ENCODE measurements at regions not wholly inside any gene's neighbourhood (a gene's known extent, or its start where the extent isn't known, plus 50 kb on each side); places are given as distances from the start of the nearest gene placed in this dataset.

DNA sequence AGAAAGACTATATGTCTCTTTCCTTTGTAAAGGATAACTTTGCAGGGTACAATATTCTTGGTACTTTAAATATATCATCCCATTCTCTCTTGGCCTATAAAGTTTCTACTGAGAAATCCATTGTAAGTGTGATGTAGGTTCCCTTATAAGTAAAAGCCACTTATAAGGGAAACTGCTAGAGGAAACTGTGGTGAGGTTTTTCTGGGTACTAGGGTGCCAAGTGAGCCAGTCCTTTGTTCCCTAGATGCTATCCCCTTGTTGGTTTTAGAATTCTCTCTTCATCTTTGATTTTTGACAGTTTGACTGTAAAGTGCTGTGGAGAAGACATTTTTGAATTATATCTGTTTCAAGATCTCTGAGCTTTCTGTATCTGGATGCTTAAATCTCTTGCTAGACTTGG, 108.9 kb upstream of the NEK7 start:
- intact Hi-C loops (cut with micrococcal nuclease; ENCODE audit: unreplicated experiment), result no loop called here
- Histone ChIP-seq H3K79me2 (ENCODE audit: low read depth) (no peaks in the 10 kb centered on the region), H3K9me3 (ENCODE audit: insufficient read depth, low read depth) (no peaks in the 10 kb centered on the region), H4K20me1 (ENCODE audit: insufficient read depth) (no peaks in the 10 kb centered on the region), H3F3A (ENCODE audit: insufficient read depth, low read depth) (no peaks in the 10 kb centered on the region), H3K36me3 (ENCODE audit: low read depth) (no peaks in the 10 kb centered on the region), H2AFZ (0 out of 2 replicates have a peak overlapping the region, but pooled peaks have one; percentile 35), H3K9me2 (ENCODE audit: insufficient read depth) (0 out of 2 replicates have a peak, but pooled peaks cover 4% of the 10 kb centered on the region), H3K27ac (no peak overlapping the region), H3K27me3 (ENCODE audit: insufficient read depth, low read depth) (no peaks in the 10 kb centered on the region), H3K4me2 (0 out of 2 replicates have a peak overlapping the region, but pooled peaks have one; percentile 1), H3K4me3 (no peak overlapping the region), H3K4me1 (replicated peaks; ENCODE audit: insufficient read depth) (no peaks in the 10 kb centered on the region)
- CTCF ChIA-PET, result no interaction called here
- TF ChIP-seq EZH2 (IDR thresholded peaks at IDR 0.05; ENCODE audit: low read depth), result no peak
- TF ChIP-seq, protein P1, sequence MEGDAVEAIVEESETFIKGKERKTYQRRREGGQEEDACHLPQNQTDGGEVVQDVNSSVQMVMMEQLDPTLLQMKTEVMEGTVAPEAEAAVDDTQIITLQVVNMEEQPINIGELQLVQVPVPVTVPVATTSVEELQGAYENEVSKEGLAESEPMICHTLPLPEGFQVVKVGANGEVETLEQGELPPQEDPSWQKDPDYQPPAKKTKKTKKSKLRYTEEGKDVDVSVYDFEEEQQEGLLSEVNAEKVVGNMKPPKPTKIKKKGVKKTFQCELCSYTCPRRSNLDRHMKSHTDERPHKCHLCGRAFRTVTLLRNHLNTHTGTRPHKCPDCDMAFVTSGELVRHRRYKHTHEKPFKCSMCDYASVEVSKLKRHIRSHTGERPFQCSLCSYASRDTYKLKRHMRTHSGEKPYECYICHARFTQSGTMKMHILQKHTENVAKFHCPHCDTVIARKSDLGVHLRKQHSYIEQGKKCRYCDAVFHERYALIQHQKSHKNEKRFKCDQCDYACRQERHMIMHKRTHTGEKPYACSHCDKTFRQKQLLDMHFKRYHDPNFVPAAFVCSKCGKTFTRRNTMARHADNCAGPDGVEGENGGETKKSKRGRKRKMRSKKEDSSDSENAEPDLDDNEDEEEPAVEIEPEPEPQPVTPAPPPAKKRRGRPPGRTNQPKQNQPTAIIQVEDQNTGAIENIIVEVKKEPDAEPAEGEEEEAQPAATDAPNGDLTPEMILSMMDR (conservative IDR thresholded peaks at IDR 0.05), result no peak
- no peak for DNase-seq
- no TSS peak for BruUV-seq (replicated peaks)
- POLR2A ChIA-PET (ENCODE audit: unreplicated experiment), result no interaction called here

DNA sequence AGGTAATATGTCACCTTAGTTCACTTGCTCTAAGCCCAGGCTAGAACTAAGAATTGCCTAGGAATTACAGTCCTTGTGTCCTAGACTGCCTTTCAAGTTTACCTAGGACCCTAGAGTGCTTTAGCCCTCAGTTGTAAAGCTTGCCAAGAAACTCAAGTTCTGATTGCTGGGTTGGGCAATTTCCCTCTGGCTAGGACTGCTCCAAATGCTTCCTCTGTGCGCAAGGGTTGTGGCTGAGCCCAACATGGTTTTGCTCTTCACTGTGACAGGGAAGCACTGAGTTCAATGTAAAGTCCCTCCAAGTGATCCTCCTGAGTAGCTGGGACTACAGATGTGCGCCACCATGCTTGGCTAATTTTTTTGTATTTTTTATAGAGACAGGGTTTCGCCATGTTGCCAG, 102.3 kb upstream of the NEK7 start:
- Histone ChIP-seq H4K20me1 (ENCODE audit: insufficient read depth) (no peaks in the 10 kb centered on the region), H3K9me3 (ENCODE audit: insufficient read depth, low read depth) (no peaks in the 10 kb centered on the region), H3K27me3 (ENCODE audit: insufficient read depth, low read depth) (no peaks in the 10 kb centered on the region), H3K4me1 (replicated peaks; ENCODE audit: insufficient read depth) (no peaks in the 10 kb centered on the region), H3F3A (ENCODE audit: insufficient read depth, low read depth) (no peaks in the 10 kb centered on the region), H2AFZ (no peak overlapping the region), H3K27ac (no peak overlapping the region), H3K36me3 (ENCODE audit: low read depth) (no peaks in the 10 kb centered on the region), H3K4me3 (no peak overlapping the region), H3K9me2 (ENCODE audit: insufficient read depth) (no peaks in the 10 kb centered on the region), H3K4me2 (no peak overlapping the region), H3K79me2 (ENCODE audit: low read depth) (no peaks in the 10 kb centered on the region)
- intact Hi-C loops (cut with micrococcal nuclease; ENCODE audit: unreplicated experiment), result no loop called here
- ChIA-PET CTCF (no interaction called here), POLR2A (ENCODE audit: unreplicated experiment) (no interaction called here)
- TF ChIP-seq EZH2 (IDR thresholded peaks at IDR 0.05; ENCODE audit: low read depth), result no peak
- TF ChIP-seq, protein P1 (conservative IDR thresholded peaks at IDR 0.05), result no peak
- no TSS peak for BruUV-seq (replicated peaks)
- no peak for DNase-seq

DNA sequence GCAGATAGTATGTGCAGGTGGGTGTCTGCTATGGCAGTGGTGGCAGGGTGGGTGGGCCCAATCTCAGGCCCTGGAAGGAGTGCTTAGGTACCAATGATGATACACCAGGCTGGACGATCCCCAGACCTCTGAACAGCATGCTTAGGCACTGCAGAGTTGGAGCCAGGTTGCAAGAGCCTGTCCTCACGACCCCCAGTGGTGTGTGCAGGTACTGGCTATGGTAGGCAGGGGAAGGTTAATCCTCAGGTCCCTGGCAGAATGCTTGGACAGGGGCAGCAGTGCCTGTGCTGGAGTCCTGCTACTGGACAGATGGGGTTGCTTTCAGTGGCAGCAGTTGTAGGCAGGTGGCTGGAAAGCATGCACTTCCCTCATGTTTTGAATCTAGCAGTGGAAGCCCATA, 100.5 kb upstream of the NEK7 start:
- no peaks in the 10 kb centered on the region for H3K27me3 ChIP-seq (ENCODE audit: insufficient read depth, low read depth)
- intact Hi-C loops (cut with micrococcal nuclease; ENCODE audit: unreplicated experiment), result no loop called here
- H3K9me3 ChIP-seq (ENCODE audit: insufficient read depth, low read depth), result no peaks in the 10 kb centered on the region
- no peaks in the 10 kb centered on the region for H3K36me3 ChIP-seq (ENCODE audit: low read depth)
- H3K4me3 ChIP-seq, result no peak overlapping the region
- CTCF ChIA-PET, result no interaction called here
- H3K27ac ChIP-seq, result no peak overlapping the region
- H3K4me2 ChIP-seq, result no peak overlapping the region
- H3K4me1 ChIP-seq (replicated peaks; ENCODE audit: insufficient read depth), result no peaks in the 10 kb centered on the region
- no peak for DNase-seq
- H4K20me1 ChIP-seq (ENCODE audit: insufficient read depth), result no peaks in the 10 kb centered on the region
- no peaks in the 10 kb centered on the region for H3K79me2 ChIP-seq (ENCODE audit: low read depth)
- no peak overlapping the region for H2AFZ ChIP-seq
- TF ChIP-seq, protein P1 (conservative IDR thresholded peaks at IDR 0.05), result peak; percentile 26; the same call in 1 of the 2 replicates
- TF ChIP-seq EZH2 (IDR thresholded peaks at IDR 0.05; ENCODE audit: low read depth), result no peak
- H3K9me2 ChIP-seq (ENCODE audit: insufficient read depth), result no peaks in the 10 kb centered on the region
- POLR2A ChIA-PET (ENCODE audit: unreplicated experiment), result no interaction called here
- BruUV-seq (replicated peaks), result no TSS peak
- no peaks in the 10 kb centered on the region for H3F3A ChIP-seq (ENCODE audit: insufficient read depth, low read depth)

Measured in PC-9 (cell line).